ENCODE measurements at regions not wholly inside any gene's neighbourhood (a gene's known extent, or its start where the extent isn't known, plus 50 kb on each side); places are given as distances from the start of the nearest gene placed in this dataset.
"Not testable (repeated sequence)": the region's sequence is repeated elsewhere in the genome, so short reads cannot be mapped to it uniquely, and the experiment has no call there.

- DNase-seq: not testable (repeated sequence)
Measured at GRCh38 chr2:242009846-242010245, 140.3 kb downstream of the RTP5 start.

GRCh38 chr2:242010252-242011166 lies 141.0 kb downstream of the RTP5 start:
- DNase-seq: not testable (repeated sequence)

- DNase-seq: no peak
Measured at GRCh38 chr2:242011167-242011513, 141.6 kb downstream of the RTP5 start.

- no peak for DNase-seq
Measured at GRCh38 chr2:242011516-242011915, 142.0 kb downstream of the RTP5 start.

GRCh38 chr2:242011991-242012764 lies 142.6 kb downstream of the RTP5 start:
- no peak for DNase-seq

- DNase-seq: no peak
Measured at GRCh38 chr2:242012956-242013764, 143.6 kb downstream of the RTP5 start.

GRCh38 chr2:242013771-242014170 lies 144.2 kb downstream of the RTP5 start:
- DNase-seq: no peak

GRCh38 chr2:242015108-242016065 lies 145.9 kb downstream of the RTP5 start:
- no peak for DNase-seq

GRCh38 chr2:242017086-242017485 lies 147.6 kb downstream of the RTP5 start:
- no peak for DNase-seq

- DNase-seq: not testable (repeated sequence)
Measured at GRCh38 chr2:242018416-242018815, 148.9 kb downstream of the RTP5 start.

GRCh38 chr2:242019344-242019743 lies 149.8 kb downstream of the RTP5 start:
- no peak for DNase-seq

GRCh38 chr2:242020196-242021004 lies 150.9 kb downstream of the RTP5 start:
- DNase-seq: peak; percentile 17

GRCh38 chr2:242022550-242023290 lies 153.2 kb downstream of the RTP5 start:
- DNase-seq: no peak

GRCh38 chr2:242024751-242025355 lies 155.3 kb downstream of the RTP5 start:
- no peak for DNase-seq

GRCh38 chr2:242027676-242028450 lies 158.3 kb downstream of the RTP5 start:
- DNase-seq: no peak

- DNase-seq: no peak
Measured at GRCh38 chr2:242029422-242030225, 160.1 kb downstream of the RTP5 start.

GRCh38 chr2:242030226-242030575 lies 160.7 kb downstream of the RTP5 start:
- no peak for DNase-seq

GRCh38 chr2:242030858-242031257 lies 161.3 kb downstream of the RTP5 start:
- no peak for DNase-seq
